ENCODE measurements at regions not wholly inside any gene's neighbourhood (a gene's known extent, or its start where the extent isn't known, plus 50 kb on each side); places are given as distances from the start of the nearest gene placed in this dataset.
"Not testable (repeated sequence)": the region's sequence is repeated elsewhere in the genome, so short reads cannot be mapped to it uniquely, and the experiment has no call there.

DNA sequence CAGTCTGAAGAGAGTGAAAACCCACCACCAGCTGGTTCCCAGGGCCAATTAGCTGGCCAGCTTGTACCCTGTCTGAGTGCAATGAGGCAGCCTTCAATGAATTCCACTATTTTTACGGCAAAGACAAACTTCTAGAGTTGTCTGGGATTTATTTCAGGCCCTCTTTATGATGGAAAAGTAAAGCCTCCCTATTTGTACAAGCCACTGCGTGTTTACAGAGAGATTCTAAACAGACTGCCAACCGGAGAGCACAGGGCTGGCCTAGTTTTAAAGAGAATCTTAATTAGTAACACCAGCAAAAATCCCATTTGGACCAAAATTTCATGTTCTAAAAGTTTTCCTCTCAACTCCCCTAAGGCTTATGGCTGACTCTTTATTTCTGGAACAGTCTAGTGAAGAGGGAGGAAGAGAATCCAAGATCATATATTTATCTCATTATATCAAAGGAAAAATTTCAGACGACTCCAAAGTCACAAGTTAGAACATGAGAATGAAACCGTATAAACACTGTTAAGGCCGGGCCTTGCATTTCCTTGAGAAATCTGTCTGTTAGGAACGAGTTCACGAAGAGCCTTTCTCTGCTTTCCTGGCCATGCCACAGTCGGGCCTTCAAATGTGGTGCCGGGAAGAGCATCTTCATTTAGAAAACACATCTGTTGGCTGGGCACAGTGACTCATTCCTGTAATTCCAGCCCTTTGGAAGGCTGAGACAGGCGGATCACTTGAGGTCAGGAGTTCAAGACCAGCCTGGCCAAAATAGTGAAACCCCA, 724.6 kb upstream of the NRP1 start:
- no peak for DNase-seq

DNA sequence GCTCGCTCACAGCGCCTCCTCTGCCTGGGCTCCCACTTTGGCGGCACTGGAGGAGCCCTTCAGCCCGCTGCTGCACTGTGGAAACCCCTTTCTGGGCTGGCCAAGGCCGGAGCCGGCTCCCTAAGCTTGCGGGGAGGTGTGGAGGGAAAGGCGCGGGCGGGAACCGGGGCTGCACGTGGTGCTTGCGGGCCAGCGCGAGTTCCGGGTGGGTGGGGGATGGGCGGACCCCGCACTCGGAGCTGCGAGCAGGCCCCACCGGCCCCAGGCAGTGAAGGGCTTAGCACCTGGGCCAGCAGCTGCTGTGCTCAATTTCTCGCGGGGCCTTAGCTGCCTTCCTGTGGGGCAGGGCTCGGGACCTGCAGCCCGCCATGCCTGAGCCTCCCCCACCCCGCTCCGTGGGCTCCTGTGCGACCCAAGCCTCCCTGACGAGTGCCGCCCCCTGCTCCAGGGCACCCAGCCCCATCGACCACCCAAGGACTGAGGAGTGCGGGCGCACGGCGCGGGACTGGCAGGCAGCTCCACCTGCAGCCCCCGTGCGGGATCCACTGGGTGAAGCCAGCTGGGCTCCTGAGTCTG, 721.0 kb upstream of the NRP1 start:
- not testable (repeated sequence) for DNase-seq

DNA sequence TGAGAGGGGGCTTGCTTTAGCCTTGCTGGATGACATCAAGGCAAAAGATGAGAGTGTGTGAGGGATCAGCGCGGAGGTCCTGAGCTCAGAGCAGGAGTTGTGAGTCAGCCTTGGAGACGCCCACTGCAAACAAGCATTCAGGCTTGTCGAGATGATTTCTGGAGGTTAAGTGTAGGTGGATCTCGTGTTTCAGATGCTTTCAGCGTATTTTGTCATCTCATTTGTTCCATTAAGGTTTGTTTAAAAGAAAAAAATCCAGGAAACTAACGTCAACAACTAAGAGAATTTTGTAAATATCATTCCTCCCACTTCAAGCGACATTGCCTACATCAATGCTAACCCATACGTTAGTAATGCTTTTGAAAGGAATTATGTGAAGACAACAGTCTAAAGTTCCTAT, 715.4 kb upstream of the NRP1 start:
- DNase-seq = no peak

DNA sequence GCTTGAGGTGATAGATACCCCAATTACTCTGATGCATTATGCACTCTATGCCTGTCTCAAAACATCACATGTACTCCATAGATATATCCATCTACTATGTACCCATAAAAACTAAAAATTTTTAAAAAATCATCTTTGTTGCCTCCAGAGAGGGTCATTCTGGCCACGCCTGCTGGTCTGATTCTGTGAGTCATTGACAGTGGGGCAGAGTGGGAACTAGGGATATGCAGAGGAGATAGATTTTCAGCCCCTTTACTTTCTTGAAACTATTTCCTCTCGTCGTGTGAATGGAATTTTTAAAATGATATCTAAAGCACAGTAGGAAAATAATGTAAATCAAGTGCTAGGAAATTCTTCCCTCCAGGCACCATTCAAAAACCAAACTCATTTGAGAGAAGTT, 715.0 kb upstream of the NRP1 start:
- no peak for DNase-seq

DNA sequence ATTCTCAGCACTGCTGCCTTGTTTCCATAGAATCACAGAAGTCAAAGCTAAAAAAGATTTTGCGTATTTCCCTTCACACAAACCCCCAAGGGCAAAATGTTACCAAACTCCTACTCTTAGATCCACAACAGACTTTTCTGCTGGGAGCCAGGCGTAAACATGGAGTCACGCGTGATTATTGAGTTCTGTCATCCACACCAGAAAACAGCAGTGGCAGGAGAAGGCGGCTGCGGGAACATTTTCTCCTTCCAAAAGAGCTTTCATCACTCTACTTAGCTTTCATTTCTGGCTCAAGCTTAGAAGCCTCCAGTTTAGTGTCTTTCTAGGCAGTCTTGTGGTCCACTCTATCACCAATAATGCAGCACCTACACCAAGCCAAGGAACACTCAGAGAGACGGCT, 712.9 kb upstream of the NRP1 start:
- DNase-seq = no peak

DNA sequence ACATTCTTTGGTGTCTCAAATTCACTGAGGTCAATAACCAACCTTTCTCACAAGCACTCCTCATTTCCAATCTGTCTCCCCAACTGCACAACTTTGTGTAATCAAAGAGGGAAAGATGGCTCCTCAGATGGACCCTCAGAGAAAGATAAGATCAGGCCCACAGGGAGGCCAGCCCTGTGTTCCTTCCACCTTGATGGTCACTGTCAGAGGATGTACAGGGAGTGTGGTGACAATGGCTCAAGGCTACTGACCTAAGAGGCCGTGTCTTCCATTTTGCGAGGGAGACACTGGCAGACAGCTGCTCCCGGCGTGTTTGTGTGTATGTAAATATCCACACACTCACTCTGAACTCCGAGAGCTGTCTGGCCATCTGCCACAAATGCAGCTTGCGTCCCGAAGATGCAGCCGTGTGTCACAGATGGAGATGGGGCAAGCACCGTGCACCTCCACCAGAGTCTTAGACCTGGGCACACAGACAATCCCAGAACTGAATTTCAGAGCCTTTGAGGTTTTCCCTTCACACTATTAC, 712.1 kb upstream of the NRP1 start:
- DNase-seq = no peak

DNA sequence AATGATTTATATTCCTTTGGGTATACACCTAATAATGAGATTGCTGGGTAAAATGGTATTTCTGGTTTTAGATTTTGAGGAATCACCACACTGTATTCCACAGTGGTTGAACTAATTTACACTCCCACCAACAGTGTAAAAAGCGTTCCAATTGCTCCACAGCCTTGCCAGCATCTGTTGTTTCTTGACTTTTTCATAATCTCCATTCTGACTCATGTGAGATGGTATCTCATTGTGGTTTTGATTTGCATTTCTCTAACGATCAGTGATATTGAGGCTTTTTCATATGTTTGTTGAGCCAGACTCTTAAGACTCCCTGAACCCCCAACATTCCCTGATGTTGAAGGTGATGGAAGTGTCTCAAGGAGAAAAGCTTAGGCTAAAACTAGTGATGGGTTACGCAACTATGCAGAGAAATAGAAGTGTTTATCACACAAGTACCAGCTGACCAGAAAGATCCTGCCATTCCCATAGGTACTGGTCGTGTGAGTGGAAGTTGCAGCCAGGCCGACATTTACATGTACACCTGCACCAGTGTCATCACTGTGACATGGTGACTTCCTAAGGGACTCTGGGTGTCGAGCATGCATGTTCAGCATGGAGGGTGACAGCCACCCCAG, 711.2 kb upstream of the NRP1 start:
- DNase-seq = no peak

DNA sequence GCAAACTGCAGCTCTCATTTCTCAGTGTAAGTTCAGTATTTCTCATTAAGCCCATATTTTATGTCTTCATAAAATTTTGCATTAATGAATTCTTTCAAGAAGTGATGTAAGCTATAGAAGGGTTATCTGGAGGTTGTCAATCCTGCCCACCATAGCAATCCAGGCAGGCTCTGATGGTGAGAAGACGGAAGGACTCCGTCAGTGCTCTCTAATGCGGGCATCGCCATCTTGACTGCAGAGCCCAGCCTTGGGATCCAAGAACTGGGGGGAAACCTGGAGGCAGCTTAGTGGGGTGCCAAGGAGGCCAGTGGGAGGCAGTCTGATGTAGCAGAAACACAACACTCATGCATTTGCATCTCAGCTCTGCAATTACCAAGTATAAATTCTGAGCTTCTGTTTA, 707.4 kb upstream of the NRP1 start:
- no peak for DNase-seq

DNA sequence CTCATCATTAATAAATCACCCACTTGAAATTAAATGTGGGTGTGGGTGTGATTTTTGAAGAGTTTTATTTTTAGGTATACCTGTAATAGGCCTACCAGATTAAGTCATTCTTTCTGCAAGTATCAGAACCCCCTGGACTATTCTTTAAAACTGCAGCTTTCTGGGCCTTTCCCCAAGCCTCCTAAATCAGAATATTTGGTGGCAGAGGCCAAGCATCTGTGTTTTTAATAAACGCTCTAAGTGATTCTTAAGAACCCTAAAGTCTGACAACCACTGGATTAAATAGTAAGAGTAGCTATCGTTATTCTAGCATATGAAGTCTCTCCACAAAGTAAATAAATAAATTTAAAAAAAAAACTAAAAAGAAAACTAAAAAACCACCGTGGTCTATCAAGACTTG, 703.0 kb upstream of the NRP1 start:
- DNase-seq = no peak

DNA sequence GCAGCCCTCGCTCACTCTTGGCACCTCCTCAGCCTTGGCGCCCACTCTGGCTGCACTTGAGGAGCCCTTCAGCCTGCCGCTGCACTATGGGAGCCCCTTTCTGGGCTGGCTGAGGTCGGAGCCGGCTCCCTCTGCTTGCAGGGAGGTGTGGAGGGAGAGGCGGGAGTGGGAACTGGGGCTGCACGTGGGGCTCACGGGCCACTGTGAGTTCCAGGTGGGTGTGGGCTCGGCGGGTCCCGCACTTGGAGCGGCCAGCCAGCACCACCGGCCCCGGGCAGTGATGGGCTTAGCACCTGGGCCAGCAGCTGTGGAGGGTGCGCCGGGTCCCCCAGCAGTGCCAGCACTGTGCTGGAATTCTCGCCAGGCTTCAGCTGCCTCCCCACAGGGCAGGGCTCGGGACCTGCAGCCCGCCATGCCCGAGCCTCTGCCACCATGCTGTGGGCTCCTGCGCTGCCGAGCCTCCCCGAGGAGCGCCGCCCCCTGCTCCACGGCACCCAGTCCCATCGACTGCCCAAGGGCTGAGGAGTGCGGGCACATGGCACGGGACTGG, 700.8 kb upstream of the NRP1 start:
- not testable (repeated sequence) for DNase-seq

DNA sequence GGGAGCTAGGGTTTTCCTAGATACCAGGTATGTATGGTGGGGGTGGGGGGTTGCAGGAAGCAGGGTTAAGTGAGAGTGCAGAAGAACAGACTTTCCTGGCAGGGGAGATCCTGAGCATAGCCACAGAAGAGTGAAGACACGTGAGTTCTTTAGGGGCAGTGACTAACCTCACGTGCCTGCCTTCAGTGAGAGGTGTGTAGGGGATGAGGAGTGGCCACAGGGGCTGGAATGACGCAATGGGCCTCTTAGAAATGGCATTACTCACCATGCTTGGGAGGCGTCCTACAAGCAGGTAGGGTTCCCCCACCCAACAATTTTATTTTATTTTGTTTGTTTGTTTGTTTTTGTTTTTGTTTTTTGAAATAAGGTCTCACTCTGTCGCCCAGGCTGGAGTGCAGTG, 698.6 kb upstream of the NRP1 start:
- DNase-seq = no peak

DNA sequence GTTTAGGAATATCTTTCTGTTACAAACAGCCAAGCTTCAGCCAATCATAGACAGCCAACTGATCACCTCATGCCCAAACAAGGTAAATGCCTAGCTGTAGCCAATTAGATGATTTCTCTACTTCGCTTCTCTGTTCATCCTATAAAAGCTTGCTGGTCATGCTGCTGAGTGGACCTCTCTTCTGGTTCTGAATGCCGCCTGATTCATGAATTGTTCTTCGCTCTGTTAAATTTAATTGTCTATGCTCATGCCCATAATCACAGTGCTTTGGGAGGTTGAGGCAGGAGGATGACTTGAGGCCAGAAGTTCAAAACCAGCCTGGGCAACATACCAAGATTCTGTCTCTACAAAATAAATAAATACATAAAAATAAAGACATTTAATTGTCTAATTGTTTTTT, 698.1 kb upstream of the NRP1 start:
- DNase-seq = no peak

DNA sequence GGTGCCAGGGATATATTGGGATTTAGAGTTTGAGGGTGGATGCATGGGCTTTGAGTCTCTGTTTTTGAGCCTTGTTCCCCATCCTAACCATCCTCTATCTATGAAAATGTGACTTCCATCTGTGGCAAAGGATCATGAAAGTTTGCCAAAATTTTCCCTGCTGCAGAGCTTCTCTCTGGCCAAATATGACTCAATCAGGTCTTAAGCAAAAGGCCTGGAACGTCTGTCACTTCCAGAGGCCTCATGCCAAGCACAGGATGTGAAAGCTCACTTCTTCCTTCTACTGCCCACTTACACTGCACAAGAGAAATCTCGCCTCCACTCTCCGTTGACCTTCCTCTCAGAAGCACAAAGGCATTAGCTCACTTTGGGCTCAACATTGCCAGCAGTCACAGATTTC, 696.9 kb upstream of the NRP1 start:
- no peak for DNase-seq

DNA sequence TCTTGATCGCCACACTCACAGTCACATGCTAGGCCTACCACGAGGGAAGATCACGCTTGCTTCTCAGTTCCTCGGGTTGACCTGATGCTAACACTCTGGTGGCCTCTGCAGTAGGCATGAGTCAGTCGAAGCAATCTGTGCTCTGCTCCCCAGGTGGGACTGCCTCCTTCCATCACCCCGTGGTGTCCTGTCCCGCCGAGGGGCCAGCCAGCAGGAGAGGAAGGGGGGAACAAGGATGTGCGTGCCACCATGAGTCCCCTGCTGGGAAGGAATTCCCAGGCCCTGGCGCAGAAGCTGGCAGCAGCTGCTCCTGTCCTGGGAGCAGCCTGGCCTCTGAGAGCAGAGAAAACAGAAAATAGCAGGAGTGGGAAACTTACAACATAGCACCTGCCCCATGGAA, 695.0 kb upstream of the NRP1 start:
- DNase-seq = no peak

DNA sequence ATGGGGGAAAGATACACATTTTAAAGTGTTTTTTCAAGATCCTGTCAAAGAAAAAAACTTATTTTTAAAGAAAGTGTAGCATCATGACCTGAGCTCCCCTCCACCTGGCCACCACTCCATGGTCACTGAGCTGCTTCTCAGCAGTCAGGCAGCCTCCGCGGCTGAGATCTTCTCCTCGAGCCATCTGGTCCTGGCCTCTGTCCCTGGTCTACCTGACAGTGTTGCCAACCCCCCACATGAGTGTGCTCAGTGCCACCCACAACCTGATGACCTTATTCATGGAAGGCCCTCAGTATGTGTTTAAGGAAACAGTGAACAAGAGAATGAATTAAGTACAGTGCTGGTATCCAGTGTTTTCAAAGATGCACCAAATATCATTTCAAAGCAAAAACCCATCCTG, 694.5 kb upstream of the NRP1 start:
- DNase-seq = no peak

DNA sequence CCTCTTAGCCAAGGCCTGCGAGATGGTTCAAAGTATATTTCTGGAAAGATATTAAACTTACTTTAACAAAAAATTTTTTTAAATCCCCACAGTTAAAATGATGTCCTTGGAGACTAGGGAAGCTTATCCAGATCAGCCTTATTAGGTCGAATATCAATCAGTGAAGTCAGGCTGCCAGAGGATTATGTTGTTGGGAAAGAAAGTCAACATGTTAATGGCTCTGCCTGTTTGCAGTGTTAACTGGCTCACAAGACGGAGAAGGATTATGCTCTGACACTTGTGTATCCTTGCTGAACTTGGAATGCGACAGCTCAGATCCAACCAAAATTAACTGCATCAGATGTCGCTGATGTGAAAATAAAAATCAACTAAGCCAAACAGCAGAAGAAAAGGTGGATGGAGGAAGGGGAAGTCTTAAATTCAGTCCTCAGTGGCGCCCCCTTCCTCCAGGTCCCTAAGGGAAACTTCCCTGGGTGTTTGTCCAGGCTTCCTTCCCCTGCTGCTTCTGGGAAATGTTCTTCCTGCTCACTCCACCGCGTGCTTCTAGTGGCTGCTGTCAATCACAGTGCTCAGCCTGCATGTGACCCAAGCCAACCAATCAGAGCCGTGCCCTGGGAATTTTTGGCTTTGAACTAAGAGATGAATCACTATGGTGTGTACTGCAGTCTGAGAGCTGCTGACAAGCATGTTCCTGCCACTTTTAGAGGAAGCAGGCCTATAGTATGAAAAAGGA, 690.4 kb upstream of the NRP1 start:
- DNase-seq = no peak

DNA sequence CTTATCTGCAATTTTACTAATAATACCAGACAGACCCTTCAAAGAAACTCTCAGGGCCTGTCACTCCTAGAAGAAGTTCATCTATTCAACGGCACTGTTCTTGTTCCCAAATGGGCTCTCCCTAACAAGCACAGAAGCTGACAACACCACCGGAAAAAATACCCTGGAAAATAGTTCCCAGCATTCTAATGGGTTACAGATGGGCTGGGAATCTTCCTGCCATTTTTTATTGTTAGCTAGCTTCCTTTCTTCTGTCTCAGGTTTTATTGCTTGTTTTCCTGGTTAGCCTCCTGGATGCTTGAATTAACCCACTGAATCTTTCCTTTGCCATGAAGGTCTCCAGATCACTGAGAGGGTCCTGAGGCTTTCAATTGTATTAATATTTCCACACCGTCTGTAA, 689.8 kb upstream of the NRP1 start:
- DNase-seq = no peak

DNA sequence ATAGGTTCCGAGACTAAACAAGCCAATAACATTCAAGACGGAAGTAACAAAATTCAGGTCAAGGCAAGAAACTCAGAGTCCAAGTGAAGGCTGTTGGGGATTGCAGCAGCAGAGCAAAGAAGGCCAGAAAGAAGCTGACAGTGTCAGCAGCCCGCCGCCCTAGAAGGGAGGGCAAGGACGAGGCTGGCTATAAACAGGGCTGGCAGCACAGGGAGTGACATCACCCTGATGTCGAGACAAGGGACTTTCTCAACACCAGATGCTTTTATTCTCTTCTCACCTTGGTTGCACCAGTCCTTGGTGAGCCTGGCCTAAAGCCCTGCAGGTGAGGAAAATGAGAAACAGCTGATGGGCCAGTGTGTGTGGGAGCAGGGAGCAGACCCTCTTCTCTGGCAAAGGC, 687.7 kb upstream of the NRP1 start:
- DNase-seq = no peak

DNA sequence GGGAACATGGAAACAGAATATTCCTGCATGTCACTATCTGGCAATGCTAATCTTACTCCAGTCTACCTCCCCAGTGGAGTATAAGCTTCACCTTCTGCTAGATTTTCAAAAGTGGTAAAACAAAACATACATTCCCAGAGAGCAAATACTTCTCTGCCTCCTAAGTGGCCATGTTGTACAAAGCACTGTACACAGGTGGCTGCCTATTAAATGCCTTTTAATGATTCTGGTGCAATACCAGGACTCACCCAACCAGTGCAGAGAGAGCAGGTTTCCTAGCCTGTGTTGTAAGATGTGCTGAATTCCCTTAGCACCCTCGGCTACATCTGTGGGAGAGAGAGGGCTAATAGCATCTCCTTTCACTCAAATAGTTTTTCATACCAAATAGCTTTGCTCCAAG, 684.3 kb upstream of the NRP1 start:
- DNase-seq = no peak

DNA sequence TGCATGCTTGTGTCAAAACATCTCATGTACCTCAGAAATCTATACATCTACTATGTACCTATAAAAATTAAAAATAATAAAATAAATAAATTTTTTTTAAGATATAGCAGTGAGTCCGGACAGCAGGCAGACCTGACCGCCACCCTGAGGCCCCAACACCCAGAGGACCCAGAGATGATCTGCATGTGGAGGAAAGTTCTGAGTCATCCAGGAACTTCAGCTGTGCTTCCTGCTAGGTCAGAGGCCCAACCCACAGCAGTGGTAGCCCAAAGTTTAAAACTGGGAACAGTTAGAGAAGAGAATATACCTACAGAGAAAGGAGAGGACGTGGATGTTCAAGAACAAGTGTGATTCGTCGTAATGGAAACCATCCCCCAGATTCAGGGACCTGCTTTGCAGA, 683.7 kb upstream of the NRP1 start:
- DNase-seq = no peak

DNA sequence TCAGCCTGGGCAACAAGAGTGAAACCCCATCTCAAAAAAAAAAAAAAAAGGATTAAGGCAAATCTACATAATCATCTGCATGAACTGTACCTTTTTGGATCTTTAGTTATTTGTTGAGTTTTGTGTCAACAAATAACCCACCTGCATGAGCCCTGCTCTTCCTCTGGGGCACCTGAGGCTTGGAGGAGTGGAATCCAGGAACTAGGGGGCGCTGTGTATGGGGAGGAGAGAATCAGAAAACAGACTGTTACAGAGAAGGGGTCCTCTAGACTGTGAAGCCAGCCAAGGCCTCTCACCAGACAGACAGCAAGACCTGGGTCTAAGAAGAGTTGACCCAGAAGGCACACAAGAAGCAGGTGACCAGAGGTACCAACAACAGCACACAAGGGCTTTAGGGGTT, 682.8 kb upstream of the NRP1 start:
- no peak for DNase-seq

DNA sequence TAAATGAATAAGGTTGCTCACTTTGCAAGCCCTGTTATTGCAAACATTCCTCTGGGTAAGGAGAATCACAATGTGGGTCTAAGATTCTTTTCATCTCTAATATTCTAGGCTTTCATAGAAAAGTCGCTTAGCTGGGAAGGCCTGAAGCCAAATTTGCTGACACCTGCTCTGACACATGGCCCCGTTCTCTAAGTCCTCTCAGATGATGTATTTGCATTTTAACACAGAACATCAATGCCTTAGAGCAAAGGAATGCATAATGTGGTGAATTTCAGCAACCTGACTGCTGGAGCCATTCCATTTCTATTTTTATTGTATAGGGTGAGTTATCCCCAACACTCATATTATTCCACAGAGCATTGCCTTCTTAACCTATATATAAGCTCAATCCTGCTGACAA, 682.1 kb upstream of the NRP1 start:
- DNase-seq = no peak

DNA sequence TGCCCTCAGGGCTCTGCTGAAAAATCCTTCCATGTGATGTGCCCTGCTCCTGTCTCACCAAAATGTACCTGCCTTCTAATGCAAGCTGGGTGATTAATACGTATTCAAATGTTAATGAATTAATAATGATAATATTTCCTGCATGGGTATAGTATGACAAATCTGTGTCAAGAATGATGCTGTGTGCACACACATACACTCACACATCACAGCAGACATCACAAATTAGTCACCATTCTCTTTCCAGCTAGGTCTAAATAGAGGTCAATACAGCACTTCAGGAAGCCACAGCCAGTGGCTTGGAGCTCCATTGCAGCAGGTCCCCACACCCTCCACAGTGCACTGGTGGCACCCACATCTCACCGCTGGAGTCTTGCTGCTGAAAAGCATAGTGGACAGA, 681.2 kb upstream of the NRP1 start:
- no peak for DNase-seq
